ENCODE measurements at regions not wholly inside any gene's neighbourhood (a gene's known extent, or its start where the extent isn't known, plus 50 kb on each side); places are given as distances from the start of the nearest gene placed in this dataset.

DNA sequence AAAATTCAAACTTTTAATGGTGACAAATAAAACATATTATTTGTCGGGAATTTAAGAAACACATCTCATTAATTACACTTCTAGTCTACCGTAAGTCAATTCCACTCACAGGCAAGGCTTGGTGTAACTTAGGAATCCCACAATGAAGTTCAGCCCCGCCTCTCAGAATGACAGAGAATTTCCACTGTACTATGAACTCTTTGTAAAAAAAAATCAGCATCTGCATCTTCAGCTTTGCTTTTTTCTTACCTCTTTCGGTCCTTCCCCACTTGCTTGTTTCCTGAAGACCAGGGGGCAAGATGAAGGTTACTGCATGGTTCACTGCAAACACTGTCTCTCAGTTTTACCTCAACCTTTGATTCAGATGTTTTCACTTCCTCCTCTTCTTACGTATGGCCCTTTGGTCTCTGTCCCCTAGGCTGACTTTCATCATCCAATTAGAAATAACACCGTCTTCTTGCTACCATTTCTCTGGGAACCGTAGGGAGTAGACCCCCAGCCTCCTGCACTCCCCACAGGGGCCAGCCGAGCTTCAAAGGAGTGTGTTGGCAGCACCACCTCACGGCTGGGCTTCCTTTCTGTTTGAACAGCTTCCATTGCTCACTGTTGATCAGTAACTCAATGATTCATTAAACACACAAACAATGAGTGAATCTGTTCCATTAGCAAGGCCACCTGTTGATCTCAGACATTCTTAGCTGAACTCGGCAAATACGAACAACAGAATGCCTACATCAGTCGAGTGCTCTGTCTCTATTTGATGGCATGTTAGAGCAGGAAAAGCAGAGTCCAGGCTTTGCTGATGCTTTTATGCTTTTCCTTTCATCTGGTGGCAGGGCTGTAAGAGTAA lies 343.0 kb downstream of the BMP4 start:
- no peak for DNase-seq (ENCODE audit: low read depth)

DNA sequence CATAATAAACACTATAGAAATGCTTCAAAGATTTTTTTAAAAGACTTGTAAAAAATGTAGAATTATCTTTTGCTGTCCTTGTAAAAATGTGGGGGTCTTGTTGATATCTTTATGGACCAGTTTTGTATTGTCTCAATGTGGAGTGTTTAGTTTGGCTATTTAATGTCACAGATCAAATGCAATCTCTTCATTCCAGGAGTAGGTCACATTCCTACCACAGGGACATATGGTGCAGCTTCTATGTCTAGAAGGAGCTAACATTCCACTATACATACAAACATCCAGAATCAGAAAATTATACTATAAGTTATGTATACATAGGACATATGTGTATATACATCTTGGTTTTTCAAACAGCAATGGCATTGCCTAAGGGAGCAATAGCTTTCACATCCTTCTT lies 345.7 kb downstream of the BMP4 start:
- DNase-seq (ENCODE audit: low read depth): no peak

DNA sequence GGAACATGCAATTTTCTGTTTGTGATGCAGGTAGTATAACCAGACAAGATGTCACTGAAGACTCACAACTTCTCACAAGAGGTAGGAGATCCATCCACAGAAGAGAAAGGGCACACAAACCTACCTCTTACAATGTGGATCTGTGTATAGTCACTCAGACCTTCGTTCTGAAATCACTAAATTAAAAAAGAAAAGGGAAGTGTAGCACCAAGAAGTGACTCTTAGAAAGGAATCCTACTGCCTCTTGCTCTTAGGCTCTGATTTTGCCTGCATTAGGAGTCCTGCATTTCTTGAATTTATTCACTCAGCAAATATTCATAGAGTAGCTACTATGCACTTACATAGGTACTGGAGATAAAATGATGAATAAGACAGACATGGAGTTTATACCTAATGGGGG lies 347.6 kb downstream of the BMP4 start:
- no peak for DNase-seq (ENCODE audit: low read depth)

DNA sequence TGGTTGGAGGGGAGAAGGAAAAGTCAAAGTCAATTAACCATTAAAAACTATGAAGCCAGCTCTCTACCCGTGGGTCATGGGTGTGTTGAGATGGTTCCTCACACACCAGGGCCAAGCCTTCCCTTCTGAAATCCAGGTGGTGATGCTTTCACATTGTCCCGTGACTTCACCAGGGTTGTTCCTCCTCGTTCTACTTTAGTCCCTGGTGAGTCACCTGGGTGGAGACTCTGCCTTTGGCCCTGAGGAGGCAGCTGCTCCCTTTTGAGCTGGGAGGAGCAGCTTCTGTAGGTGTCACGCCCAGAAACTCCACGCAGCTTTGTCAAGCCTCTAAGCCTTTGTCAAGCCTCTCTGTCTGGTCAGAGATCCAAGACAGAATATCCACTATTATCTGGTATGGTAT lies 348.3 kb downstream of the BMP4 start:
- DNase-seq (ENCODE audit: low read depth): no peak

DNA sequence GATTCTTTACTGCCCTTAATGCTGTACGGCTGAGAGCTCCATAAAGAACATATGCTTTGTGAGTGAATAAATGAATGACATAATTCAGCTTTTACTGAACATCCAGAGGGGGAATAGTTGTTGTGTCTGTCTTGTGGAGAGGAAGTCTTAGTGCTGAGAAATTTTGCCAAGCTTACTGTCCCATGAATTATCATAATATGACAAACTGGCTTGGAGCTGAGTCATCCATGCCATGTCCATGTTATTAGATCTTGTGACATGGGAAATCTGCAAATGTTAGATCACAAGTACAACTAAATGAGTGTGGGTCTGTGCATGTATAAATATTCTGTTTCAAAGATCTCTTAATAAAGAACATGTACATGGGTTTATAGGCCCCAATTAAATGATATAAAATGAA lies 350.4 kb downstream of the BMP4 start:
- DNase-seq (ENCODE audit: low read depth): no peak

DNA sequence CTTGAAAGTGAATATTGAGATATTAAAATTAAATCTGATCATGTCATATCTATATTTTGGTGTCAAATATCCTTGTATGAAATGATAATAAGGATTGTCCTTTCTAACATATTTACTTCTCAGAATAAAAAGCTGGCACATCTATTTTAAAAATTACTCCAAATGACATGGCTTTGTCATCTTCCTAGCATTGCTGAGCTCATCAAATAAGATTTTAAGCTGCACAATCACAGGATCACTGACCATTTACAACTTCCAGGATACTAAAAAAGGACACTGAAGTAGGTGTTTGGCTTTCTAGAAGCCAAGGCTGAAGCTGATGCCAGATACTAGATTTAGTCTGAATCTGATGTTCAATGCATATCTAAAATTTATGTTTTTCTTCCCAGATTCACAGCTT lies 351.1 kb downstream of the BMP4 start:
- no peak for DNase-seq (ENCODE audit: low read depth)

DNA sequence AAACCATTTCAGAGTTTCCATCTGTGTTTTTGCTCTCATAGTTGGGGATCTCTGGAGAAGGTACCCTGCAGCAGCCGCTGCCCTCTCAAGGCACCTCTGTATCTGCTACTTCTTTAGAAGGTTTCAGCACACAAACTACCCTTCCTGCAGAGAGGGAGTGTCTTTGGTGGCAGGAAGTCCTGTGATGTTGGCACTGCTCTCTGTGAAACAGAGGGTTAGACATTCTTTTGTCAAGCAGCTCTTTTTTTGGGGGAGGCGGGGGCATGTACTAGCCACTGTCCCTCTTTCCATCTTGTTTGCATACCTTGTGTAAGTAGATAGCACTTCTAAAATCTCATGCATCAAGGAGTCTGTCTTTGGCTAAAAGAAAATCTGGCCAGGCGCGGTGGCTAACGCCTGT lies 352.6 kb downstream of the BMP4 start:
- DNase-seq (ENCODE audit: low read depth): no peak

DNA sequence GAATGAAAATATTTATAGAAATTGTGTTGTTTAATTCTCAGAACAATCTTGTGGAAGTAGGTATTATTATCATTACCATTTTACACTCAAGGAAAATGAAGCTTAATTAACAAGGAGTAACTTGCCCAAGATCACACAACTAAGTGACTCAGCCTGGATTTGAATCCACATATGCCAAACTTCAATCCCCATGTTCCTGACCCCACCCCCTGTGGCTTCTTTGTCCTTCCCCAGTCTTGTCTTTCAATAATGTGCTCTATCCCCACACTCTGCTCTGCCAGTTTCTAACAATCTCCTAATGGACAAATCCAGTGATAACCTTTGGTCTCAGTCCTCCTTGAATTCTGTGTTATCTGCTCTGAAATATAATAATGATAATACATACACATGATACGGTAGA lies 355.2 kb downstream of the BMP4 start:
- no peak for DNase-seq (ENCODE audit: low read depth)

DNA sequence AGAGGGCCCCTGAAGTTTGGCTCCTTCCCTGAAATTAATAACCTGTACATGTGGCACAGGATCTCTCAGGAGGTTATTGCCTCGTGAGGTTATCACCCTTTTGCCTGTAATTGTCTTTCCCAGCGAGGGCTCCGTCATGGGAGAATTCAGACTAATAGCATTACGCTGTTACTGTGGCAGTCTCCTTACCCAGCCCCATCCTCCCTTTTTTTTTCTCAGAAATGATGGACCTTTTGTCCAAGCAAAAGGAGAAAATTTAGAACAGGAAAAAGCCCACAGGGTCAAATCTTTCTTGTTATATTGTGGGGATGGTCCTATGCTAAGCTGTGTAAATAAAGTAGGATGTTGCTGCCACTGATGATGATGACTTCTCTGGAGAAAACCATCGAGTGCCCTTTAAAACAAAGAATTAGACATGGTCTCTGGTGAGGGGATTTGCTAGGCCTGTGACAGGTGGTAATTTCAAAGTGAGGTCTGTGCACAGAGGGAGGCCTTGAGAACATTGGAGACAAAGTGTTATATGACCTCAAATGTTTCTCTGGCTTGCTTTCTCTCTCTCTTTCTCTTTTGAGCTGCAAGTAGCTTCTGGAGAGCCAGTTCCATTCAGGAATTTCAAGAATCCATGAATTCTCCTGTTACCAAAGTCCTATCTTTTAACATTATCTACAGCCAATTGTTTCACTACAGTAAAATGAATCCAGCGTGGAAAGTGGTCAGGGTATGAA lies 357.2 kb downstream of the BMP4 start:
- no peak for DNase-seq (ENCODE audit: low read depth)

DNA sequence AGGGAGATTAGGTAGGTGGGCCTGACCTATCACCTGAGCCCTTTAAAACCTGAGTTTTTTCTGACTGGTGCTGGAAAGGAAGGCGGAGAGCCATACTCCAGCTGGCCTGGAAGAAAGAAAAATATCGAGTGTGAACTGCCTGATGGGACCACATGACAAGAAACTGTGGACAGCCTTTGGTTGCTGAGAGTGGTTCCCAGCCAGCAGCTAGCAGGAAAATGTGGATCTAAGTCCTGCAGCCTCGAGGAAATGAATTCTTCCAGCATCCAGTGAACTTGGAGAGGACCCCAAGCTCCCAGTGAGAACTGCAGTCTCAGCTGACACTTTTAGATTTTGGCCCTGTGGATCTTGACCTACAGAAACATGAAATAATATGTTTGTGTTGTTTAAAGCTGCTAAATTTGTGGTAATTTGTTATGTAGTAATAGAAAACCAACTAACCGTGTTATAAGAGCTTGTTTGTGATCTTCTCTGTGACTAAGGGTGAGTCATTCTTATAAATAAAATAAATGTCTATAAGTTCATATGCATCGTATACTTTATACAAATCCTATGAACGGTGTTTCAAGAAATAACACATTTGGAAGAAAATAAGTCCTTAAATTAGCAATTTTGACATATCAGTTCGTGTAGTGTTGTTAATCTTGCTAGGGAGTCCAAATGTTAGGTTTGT lies 359.6 kb downstream of the BMP4 start:
- DNase-seq (ENCODE audit: low read depth): no peak

DNA sequence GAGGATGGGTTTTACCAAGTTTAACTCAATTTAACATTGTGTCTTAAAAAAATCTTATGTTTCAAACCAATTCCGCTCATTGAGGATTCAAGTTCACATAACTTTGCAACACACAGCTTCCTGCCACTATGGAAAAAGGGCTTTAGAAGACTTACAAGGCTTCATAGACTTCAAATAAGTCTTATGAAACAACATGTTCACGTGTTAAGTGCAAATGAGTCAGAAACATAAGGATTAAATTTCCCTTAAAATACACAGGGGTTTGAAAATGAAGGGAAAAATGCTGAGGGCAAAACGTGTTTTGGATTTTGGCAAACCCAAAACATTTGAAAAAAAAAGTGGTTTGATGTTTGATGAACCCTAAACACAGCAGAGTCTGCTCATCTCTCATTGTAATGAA lies 364.8 kb downstream of the BMP4 start:
- DNase-seq (ENCODE audit: low read depth): peak; percentile 15

DNA sequence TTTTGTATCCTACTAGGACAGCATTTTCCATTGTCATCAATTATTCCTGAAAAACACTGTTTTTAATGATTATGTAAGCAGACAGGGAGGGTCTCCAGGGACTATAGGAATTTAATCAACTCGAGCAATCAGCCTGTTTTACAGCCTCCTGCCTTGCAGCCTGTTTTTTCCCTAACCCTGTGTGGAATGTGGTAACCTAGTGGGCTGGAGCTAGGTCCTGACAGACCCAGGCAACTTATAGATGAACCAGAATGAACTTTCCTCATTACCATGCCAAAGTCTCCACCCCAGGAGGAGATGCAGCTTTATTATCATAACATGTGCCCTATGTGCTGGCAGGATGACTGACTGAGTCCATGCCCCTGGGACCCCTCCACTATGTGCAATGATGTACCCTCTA lies 375.1 kb downstream of the BMP4 start:
- no peak for DNase-seq (ENCODE audit: low read depth)

DNA sequence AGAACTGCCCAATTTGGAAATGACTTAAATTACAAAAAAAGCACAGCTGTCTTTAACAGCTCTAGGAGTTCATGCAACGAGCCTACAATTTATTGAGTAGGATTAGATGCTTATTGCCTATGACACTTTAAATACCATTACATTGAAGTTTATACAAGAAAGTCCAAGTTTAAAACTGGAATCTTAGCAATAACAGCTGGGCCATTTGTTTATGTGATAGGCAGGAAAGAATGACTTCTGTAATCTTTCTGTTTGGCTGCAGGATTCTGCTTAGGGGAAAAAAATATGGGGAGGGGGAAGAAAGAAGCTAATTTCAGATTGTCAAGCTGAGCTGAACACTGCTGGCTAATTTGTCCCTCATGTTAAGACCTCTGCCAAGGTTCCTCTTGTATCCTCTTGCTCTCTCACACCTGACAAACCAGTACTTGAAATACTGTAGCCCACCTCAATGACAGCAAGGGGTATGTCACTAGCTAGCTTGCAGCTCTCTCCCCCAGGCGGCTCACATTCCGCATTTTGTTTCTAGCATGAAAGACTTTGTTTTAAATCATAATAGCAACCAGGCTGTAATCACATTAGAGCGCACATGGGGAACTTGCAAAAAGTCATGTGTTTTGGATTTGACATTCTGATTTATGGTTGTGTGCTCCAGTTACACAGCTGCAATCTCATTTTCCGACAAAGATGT lies 384.8 kb downstream of the BMP4 start:
- DNase-seq (ENCODE audit: low read depth): no peak

DNA sequence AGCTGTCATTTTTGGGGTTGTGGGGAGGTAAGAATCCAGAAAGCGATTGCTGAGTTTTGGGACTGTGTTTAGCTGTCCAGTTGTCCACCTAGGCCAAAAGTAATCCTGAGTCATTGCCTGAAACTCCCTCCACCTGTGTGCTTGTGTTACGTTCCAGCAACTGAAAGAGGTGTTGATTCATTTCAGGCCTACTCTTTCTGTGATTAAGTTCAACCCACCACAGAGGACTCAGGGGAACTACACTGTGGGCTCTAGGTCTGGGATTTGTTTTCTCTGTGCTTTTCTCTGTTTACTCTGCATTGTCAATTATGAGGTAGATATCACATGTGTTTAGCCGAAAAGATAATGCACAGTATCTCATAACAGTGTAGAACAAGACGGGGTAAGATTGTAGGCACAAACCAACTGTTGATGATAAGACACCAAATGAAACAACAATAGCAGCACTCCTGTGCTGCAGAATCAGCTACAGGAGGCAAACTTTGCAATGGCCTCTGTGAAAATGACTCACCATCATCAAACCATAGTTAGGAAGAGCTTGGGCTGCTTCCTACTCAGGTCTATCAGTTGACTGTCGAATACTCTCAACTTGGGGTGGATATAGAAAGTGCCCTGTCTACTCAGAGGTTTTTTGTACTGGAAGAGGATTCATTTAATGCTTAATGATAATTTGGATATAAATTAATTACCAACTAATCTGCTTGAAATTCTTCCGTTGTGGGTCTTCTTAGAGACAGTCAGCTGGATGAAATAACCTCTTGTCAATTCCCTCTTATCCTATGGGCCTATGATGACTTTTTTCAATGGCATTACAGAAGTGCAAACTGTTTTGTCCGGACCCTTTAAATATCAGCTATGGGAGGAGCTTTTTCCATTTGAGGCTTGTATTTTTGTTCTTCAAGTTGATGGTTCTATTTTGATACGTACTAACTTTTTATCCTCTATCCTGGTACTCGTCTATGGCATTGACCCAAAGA lies 385.9 kb downstream of the BMP4 start:
- no peak for DNase-seq (ENCODE audit: low read depth)

DNA sequence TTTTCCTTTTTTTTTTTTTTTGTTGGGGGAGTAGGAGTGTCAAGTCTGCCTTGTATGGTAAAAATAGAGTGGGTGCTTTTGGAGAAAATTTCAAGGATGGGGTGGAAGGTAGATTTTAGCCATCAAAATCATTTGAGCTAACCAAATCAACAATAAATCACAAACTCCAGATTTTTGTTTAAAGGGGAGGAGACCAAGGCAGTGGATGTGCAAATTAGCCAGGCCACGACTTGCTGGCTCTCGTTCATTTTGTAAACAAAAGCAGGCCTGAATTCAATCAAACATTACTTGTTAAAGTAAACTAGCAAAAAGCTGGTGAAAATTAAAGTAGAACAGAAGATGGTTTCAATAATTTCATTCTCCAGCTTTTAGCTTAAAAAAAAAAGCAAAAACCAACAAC lies 387.2 kb downstream of the BMP4 start:
- DNase-seq (ENCODE audit: low read depth): no peak

DNA sequence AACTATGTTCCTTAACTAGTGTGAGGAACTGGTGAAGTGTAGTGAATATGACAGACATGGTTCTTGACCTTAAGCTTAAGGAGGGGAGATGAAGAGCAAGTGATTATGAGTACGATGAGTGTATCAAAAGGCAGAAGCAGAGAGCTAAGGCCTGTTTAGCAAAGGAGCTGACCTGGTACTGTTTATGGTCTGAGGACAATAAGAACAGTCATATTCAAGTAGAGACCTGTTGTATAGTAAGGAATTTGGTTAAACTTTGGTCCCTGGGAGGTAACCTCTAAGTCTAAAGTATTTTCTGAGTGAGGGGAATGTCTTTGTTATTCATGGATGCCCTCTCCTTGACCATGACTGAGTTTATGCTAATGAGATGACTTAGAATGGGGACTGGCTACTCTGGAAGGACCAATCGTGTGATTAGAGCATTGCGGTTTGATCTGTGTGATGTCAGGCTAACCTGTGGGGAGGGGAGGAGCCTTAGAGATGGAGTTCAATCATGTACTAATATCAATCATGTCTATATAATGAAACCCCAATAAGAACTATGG lies 389.3 kb downstream of the BMP4 start:
- no peak for DNase-seq (ENCODE audit: low read depth)

DNA sequence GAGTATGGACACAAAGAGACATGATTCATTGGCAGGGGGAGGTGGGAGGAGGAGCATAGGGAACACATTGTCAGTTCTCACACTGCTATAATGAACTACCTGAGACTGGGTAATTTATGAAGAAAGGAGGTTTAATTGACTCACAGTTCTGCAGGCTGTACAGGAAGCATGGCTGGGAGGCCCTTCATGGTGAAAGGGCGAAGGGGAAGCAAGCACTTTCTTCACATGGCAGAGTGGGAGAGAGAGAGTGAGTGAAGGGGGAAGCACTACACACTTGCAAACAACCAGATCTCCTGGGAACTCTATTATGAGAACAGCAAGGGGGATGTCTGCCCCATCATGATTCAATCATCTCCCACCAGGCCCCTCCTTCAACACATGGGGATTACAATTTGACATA lies 391.8 kb downstream of the BMP4 start:
- no peak for DNase-seq (ENCODE audit: low read depth)

DNA sequence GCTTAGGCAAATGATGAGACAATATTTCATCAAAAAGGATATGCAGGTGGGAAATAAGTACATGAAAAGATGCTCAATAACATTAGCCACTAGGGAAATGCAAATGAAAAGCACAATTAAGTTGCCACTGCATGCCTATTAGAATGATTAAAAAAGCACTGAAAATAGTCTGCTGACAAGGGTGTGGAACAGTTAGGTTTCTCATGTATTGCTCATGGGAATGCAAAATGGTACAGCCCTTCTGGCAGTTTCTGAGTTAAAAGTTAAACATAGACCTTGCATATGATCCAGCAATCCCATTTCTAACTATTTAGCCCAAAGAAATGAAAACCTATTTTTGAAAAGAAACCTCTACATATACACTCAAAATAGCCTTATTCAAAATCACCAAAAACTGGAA lies 393.0 kb downstream of the BMP4 start:
- no peak for DNase-seq (ENCODE audit: low read depth)

DNA sequence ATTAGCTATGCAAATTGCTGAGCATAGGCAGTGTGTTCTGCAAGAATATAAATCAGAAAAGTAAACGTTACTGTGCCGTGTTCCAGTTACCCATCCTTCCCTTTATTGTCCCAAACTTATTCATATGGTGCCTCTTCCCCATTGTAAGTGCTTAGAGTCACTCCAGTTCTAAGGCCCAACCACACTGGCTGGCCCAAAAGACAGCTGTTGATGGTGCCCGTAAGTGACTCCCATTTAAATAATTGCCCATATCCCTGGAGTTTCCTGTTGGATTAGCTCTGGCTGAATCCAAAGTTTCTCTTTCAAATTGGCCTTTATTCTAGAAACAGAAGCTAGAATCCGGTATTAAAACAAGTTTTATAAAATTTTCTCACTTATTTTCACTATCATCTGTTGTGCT lies 400.1 kb upstream of the DDHD1 start:
- no peak for DNase-seq (ENCODE audit: low read depth)

DNA sequence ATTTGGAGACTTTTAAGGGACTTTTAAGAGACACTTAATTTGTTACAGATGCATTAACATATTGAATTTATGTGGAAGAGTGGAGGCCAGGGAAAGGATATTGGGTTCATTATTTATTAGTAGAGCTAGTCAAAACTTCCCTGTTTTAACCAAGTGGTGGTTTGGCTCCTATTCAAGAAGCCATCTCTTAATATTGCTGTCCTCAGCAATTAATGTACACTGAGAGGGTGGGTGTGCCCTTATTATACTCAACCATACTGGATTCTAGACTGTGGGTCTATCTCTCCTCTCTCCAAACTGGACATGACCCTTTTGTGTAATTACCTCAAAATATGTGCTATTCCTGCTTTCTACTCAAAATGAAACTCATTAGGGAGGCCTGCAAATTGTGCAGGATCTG lies 398.7 kb upstream of the DDHD1 start:
- no peak for DNase-seq (ENCODE audit: low read depth)

DNA sequence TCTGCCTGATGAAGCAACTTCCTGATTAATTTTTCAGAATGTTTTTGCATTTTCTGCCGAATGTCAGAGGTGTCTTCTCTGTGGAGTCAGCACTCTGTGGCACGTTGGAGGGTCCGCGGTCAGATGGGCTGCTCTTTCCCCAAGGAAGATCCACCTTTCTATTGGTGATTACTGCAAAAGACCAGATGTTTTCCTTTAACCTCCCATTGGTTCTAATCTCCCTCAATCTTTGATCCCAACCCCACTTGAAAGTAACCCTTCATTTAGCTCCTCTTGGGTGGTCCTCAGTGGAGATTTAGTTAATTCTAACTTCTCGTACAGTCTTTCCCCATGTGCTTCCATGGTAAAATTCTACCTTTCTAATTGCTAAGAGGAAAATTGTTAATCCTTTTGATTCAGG lies 397.7 kb upstream of the DDHD1 start:
- DNase-seq (ENCODE audit: low read depth): no peak
